GM12892 (cell line): ENCODE measurements at regions not wholly inside any gene's neighbourhood (a gene's known extent, or its start where the extent isn't known, plus 50 kb on each side); places are given as distances from the start of the nearest gene placed in this dataset.

ENCODE experiments used
- POLR2A ChIP-seq: IDR thresholded peaks from 2 replicates; pipeline ENCODE4 v1.6.1; 2011; ENCODE audit warnings: low read depth, low read length, control low read depth
- TAF1 ChIP-seq: IDR thresholded peaks from 2 replicates; pipeline ENCODE4 v1.6.1; 2011; ENCODE audit warnings: low read depth, mild to moderate bottlenecking, control low read depth, low read length, borderline replicate concordance

GRCh38 chr7:22882106-22882505 lies 59.5 kb upstream of the TOMM7 start:
- TF ChIP-seq POLR2A = no peak
- TF ChIP-seq TAF1 = no peak
